ENCODE measurements at regions not wholly inside any gene's neighbourhood (a gene's known extent, or its start where the extent isn't known, plus 50 kb on each side); places are given as distances from the start of the nearest gene placed in this dataset.

GRCh38 chr14:104515059-104515810 lies 64.3 kb upstream of the C14orf180 start:
- peaks cover 6% of the 10 kb centered on the region for H3K27me3 ChIP-seq (ENCODE audit: insufficient read depth, low read length)
- no peak overlapping the region for H3K4me2 ChIP-seq (ENCODE audit: low read length)
- DNase-seq (ENCODE audit: low read depth, low spot score) (no peak), ATAC-seq (no peak)
- no peaks in the 10 kb centered on the region for H3K79me2 ChIP-seq (ENCODE audit: insufficient read depth, low read length)
- no peaks in the 10 kb centered on the region for H3K9me2 ChIP-seq (ENCODE audit: insufficient read depth)
- H3K4me1 ChIP-seq (ENCODE audit: control insufficient read depth in 1 of 2, insufficient read depth in 2 of 2, low read length in 2 of 2): no peaks in the 10 kb centered on the region
- ChIA-PET RAD21 (ENCODE audit: low non-redundant PET in 1 of 2, low total read pairs in 2 of 2, uncharacterized antibody in 2 of 2, unreplicated experiment in 2 of 2) (no interaction called here), CTCF (no interaction called here), POLR2A (no interaction called here)
- intact Hi-C loops (cut with micrococcal nuclease): no loop called here
- TF ChIP-seq ZBTB33 (IDR thresholded peaks at IDR 0.05; ENCODE audit: extremely low read depth, insufficient replicate concordance, low read length): no peak
- no TSS peak for BruUV-seq (replicated peaks)
- no peak overlapping the region for H3K9ac ChIP-seq (ENCODE audit: low read length)
- no peaks in the 10 kb centered on the region for H3K36me3 ChIP-seq (ENCODE audit: control insufficient read depth in 1 of 2, insufficient read depth in 2 of 2, low read length in 2 of 2)
- H3K4me3 ChIP-seq (replicated peaks in 1 of 2; ENCODE audit: low read depth in 1 of 2, low read length in 2 of 2): no peak overlapping the region
- H2AFZ ChIP-seq (ENCODE audit: low read depth, low read length, poor library complexity, severe bottlenecking): no peak overlapping the region
- no peaks in the 10 kb centered on the region for H3K9me3 ChIP-seq (ENCODE audit: control insufficient read depth in 1 of 2, insufficient read depth in 1 of 2, low read depth in 1 of 2, low read length in 2 of 2)
- no peak overlapping the region for H3K27ac ChIP-seq (ENCODE audit: low read depth, low read length)
- no peaks in the 10 kb centered on the region for H4K20me1 ChIP-seq (ENCODE audit: insufficient read depth)

- ChIA-PET POLR2A (no interaction called here), CTCF (no interaction called here), RAD21 (ENCODE audit: low non-redundant PET in 1 of 2, low total read pairs in 2 of 2, uncharacterized antibody in 2 of 2, unreplicated experiment in 2 of 2) (no interaction called here)
- DNase-seq (ENCODE audit: low read depth, low spot score) (no peak), ATAC-seq (no peak)
- no peaks in the 10 kb centered on the region for H3K9me3 ChIP-seq (ENCODE audit: control insufficient read depth in 1 of 2, insufficient read depth in 1 of 2, low read depth in 1 of 2, low read length in 2 of 2)
- H3K4me3 ChIP-seq (replicated peaks in 1 of 2; ENCODE audit: low read depth in 1 of 2, low read length in 2 of 2): no peak overlapping the region
- no TSS peak for BruUV-seq (replicated peaks)
- no peaks in the 10 kb centered on the region for H3K36me3 ChIP-seq (ENCODE audit: control insufficient read depth in 1 of 2, insufficient read depth in 2 of 2, low read length in 2 of 2)
- H2AFZ ChIP-seq (ENCODE audit: low read depth, low read length, poor library complexity, severe bottlenecking): no peak overlapping the region
- no peak overlapping the region for H3K9ac ChIP-seq (ENCODE audit: low read length)
- no peaks in the 10 kb centered on the region for H3K4me1 ChIP-seq (ENCODE audit: control insufficient read depth in 1 of 2, insufficient read depth in 2 of 2, low read length in 2 of 2)
- H4K20me1 ChIP-seq (ENCODE audit: insufficient read depth): no peaks in the 10 kb centered on the region
- H3K4me2 ChIP-seq (ENCODE audit: low read length): no peak overlapping the region
- H3K27me3 ChIP-seq (ENCODE audit: insufficient read depth, low read length): peaks cover 9% of the 10 kb centered on the region
- intact Hi-C loops (cut with micrococcal nuclease): no loop called here
- no peak overlapping the region for H3K27ac ChIP-seq (ENCODE audit: low read depth, low read length)
- TF ChIP-seq ZFX (IDR thresholded peaks at IDR 0.05) (no peak), EZH2phosphoT487 (IDR thresholded peaks at IDR 0.05; ENCODE audit: borderline replicate concordance) (no peak), EZH2 (IDR thresholded peaks at IDR 0.05) (no peak), CBX3 (IDR thresholded peaks at IDR 0.05; ENCODE audit: low read depth) (no peak), POLR2AphosphoS5 (IDR thresholded peaks at IDR 0.05; ENCODE audit: low read depth, low read length) (no peak), ZNF274 (IDR thresholded peaks at IDR 0.05; ENCODE audit: low read depth, low read length) (no peak), TCF7L2 (IDR thresholded peaks at IDR 0.05; ENCODE audit: borderline replicate concordance, extremely low read depth, insufficient read depth, insufficient read length) (no peak), SP1 (IDR thresholded peaks at IDR 0.05; ENCODE audit: low read depth) (no peak), ELF1 (IDR thresholded peaks at IDR 0.05; ENCODE audit: borderline replicate concordance, low read depth) (no peak), ZBTB33 (IDR thresholded peaks at IDR 0.05; ENCODE audit: extremely low read depth, insufficient replicate concordance, low read length) (no peak), JUND (IDR thresholded peaks at IDR 0.05) (no peak)
- H3K79me2 ChIP-seq (ENCODE audit: insufficient read depth, low read length): no peaks in the 10 kb centered on the region
- no peaks in the 10 kb centered on the region for H3K9me2 ChIP-seq (ENCODE audit: insufficient read depth)
Measured at GRCh38 chr14:104515811-104516780, 63.5 kb upstream of the C14orf180 start.
